ENCODE measurements at regions not wholly inside any gene's neighbourhood (a gene's known extent, or its start where the extent isn't known, plus 50 kb on each side); places are given as distances from the start of the nearest gene placed in this dataset.

DNA sequence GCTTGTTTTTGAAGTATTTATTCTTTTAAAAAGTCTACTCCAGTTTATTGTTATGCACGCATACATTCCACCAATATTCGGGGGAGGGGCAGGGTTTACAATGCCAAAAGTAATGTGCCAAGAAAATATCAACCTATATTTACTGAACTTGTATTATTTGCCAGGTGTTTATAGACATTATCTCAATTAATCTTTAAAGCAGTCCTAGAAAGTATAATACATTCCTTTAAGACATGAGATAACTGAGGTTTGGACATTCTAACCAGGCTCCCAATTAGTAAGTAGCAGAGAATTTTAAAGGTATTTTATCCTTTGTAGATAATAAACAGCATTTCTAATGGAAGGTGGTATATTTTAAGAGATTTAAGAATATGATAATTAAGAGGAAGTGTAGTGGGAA, 124.5 kb upstream of the LRIG3 start:
- H3K4me3 ChIP-seq (ENCODE audit: low read length) = no peak overlapping the region
- TF ChIP-seq, protein P1, sequence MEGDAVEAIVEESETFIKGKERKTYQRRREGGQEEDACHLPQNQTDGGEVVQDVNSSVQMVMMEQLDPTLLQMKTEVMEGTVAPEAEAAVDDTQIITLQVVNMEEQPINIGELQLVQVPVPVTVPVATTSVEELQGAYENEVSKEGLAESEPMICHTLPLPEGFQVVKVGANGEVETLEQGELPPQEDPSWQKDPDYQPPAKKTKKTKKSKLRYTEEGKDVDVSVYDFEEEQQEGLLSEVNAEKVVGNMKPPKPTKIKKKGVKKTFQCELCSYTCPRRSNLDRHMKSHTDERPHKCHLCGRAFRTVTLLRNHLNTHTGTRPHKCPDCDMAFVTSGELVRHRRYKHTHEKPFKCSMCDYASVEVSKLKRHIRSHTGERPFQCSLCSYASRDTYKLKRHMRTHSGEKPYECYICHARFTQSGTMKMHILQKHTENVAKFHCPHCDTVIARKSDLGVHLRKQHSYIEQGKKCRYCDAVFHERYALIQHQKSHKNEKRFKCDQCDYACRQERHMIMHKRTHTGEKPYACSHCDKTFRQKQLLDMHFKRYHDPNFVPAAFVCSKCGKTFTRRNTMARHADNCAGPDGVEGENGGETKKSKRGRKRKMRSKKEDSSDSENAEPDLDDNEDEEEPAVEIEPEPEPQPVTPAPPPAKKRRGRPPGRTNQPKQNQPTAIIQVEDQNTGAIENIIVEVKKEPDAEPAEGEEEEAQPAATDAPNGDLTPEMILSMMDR (conservative IDR thresholded peaks at IDR 0.05; ENCODE audit: low read depth, low read length) = no peak

DNA sequence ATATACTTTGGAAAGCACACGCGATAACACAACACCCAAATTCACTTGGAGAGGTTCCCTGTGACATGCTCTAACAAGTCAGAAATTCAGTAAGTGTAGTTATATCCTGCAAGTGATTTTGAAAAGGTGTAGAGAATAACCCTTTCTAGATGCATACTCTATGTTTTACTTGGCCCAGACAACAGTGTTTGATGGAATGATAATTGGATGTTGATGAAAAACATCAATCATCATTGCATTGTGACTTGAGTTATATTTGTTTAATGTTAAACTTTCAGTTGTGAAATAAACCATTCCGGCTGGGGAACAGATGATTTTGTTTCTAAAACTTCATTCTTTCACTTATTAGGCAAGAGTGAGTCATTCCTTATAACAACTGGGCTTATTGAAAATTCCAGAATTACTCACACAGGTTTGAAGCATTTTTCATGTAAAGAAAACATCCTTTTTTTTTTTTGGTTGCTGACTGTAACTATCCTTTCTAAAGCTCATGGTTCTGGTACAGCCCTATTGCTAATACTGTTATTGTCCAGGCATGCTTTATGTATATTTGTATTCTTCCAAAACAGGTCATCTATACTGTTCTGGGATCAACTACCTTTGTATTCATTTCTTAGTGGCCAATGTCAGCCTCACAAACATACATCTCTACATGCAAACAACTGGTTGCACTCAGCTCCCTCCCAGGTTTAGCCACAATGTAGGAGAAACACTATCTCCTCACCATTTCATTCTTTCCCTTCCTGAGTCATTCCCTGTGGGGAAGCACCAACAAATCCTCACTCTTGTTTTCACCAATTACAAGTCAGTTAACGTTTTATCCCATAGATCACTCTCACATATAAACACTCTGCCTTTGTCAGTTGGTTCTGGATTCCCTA, 121.2 kb upstream of the LRIG3 start:
- no peak overlapping the region for H3K4me3 ChIP-seq (ENCODE audit: low read length)
- TF ChIP-seq, protein P1 (conservative IDR thresholded peaks at IDR 0.05; ENCODE audit: low read depth, low read length) = no peak
- peak; percentile 56 for DNase-seq (ENCODE audit: low read depth)

More for the DNA sequence above, 124.5 kb upstream of the LRIG3 start:
- no peak for DNase-seq (ENCODE audit: low read depth)

DNA sequence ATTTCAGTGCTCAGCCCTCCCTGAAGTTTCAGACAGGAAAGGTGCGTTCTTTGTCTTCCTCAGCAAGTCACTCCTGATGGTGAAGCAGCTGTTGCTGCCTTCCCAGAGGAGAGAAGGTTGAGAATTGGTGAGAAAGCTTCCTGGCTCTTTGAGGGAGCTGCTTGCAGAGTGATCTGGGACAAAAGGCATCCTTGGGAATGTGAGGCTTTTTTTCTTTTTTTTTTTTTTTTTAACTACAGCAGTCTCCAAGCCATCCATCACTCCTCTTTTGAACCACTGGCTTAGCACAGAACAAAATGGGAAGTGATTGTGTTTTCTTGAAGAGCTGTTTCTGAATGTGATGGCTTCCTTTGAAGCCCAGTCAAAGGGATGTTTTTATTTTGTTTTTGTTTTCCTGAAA, 120.4 kb upstream of the LRIG3 start:
- TF ChIP-seq, protein P1 (conservative IDR thresholded peaks at IDR 0.05; ENCODE audit: low read depth, low read length) = no peak
- no peak for DNase-seq (ENCODE audit: low read depth)
- no peak overlapping the region for H3K4me3 ChIP-seq (ENCODE audit: low read length)

GRCh38 chr12:59040043-59040442, 119.7 kb upstream of the LRIG3 start:
- DNase-seq (ENCODE audit: low read depth) = no peak
- no peak overlapping the region for H3K4me3 ChIP-seq (ENCODE audit: low read length)
- TF ChIP-seq, protein P1 (conservative IDR thresholded peaks at IDR 0.05; ENCODE audit: low read depth, low read length) = no peak

- no peak for DNase-seq (ENCODE audit: low read depth)
- TF ChIP-seq, protein P1 (conservative IDR thresholded peaks at IDR 0.05; ENCODE audit: low read depth, low read length) = no peak
- no peak overlapping the region for H3K4me3 ChIP-seq (ENCODE audit: low read length)
Measured at GRCh38 chr12:59039005-59039404, 118.7 kb upstream of the LRIG3 start.

GRCh38 chr12:59036973-59037762, 116.9 kb upstream of the LRIG3 start:
- no peak overlapping the region for H3K4me3 ChIP-seq (ENCODE audit: low read length)
- DNase-seq (ENCODE audit: low read depth) = no peak
- TF ChIP-seq, protein P1 (conservative IDR thresholded peaks at IDR 0.05; ENCODE audit: low read depth, low read length) = no peak
